ENCODE measurements at regions not wholly inside any gene's neighbourhood (a gene's known extent, or its start where the extent isn't known, plus 50 kb on each side); places are given as distances from the start of the nearest gene placed in this dataset.

GRCh38 chr1:168913711-168914463 is 184.9 kb upstream of the DPT start:
- H3K4me1 Mint-ChIP-seq: no peaks in the 10 kb centered on the region
- H3K36me3 Mint-ChIP-seq (ENCODE audit: insufficient read depth): no peaks in the 10 kb centered on the region
- no peaks in the 10 kb centered on the region for H3K9me3 Mint-ChIP-seq
- ATAC-seq (replicated peaks; ENCODE audit: extremely low read depth, poor library complexity, severe bottlenecking): no peak
- no peak overlapping the region for H3K27ac Mint-ChIP-seq (ENCODE audit: low read depth)
- H3K4me3 Mint-ChIP-seq: no peak overlapping the region
- no peak for DNase-seq (ENCODE audit: low spot score in 2 of 2)
- peaks cover 7% of the 10 kb centered on the region for H3K27me3 Mint-ChIP-seq

- Mint-ChIP-seq H3K9me3 (no peaks in the 10 kb centered on the region), H3K36me3 (ENCODE audit: insufficient read depth) (no peaks in the 10 kb centered on the region)
Observed at GRCh38 chr1:168917309-168917708, 188.3 kb upstream of the DPT start.

GRCh38 chr1:168917796-168918195 is 188.7 kb upstream of the ATP1B1 start:
- H3K4me3 Mint-ChIP-seq: no peak overlapping the region
- H3K27ac Mint-ChIP-seq (ENCODE audit: low read depth): no peak overlapping the region
- no peaks in the 10 kb centered on the region for H3K27me3 Mint-ChIP-seq
- no peaks in the 10 kb centered on the region for H3K9me3 Mint-ChIP-seq
- no peaks in the 10 kb centered on the region for H3K36me3 Mint-ChIP-seq (ENCODE audit: insufficient read depth)
- H3K4me1 Mint-ChIP-seq: peaks cover 11% of the 10 kb centered on the region
- DNase-seq (ENCODE audit: low spot score in 2 of 2) (no peak), ATAC-seq (replicated peaks; ENCODE audit: extremely low read depth, poor library complexity, severe bottlenecking) (no peak)

More at GRCh38 chr1:168917309-168917708, 188.3 kb upstream of the DPT start:
- ATAC-seq (replicated peaks; ENCODE audit: extremely low read depth, poor library complexity, severe bottlenecking) (no peak), DNase-seq (ENCODE audit: low spot score in 2 of 2) (no peak)
- Mint-ChIP-seq H3K27ac (ENCODE audit: low read depth) (no peak overlapping the region), H3K4me3 (no peak overlapping the region), H3K27me3 (no peaks in the 10 kb centered on the region), H3K4me1 (peaks cover 9% of the 10 kb centered on the region)

- ATAC-seq (replicated peaks; ENCODE audit: extremely low read depth, poor library complexity, severe bottlenecking) (no peak), DNase-seq (ENCODE audit: low spot score in 2 of 2) (no peak)
- Mint-ChIP-seq H3K9me3 (no peaks in the 10 kb centered on the region), H3K4me3 (no peak overlapping the region), H3K4me1 (peaks cover 11% of the 10 kb centered on the region), H3K36me3 (ENCODE audit: insufficient read depth) (no peaks in the 10 kb centered on the region), H3K27me3 (no peaks in the 10 kb centered on the region), H3K27ac (ENCODE audit: low read depth) (no peak overlapping the region)
Observed at GRCh38 chr1:168918860-168919741, 187.4 kb upstream of the ATP1B1 start.

GRCh38 chr1:168920456-168921094 is 185.9 kb upstream of the ATP1B1 start:
- Mint-ChIP-seq H3K4me1 (peaks cover 11% of the 10 kb centered on the region), H3K4me3 (no peak overlapping the region), H3K27me3 (no peaks in the 10 kb centered on the region), H3K27ac (ENCODE audit: low read depth) (no peak overlapping the region), H3K36me3 (ENCODE audit: insufficient read depth) (no peaks in the 10 kb centered on the region), H3K9me3 (no peaks in the 10 kb centered on the region)
- DNase-seq (ENCODE audit: low spot score in 2 of 2) (no peak), ATAC-seq (replicated peaks; ENCODE audit: extremely low read depth, poor library complexity, severe bottlenecking) (no peak)

GRCh38 chr1:168921629-168922028 is 184.9 kb upstream of the ATP1B1 start:
- H3K4me1 Mint-ChIP-seq: peaks cover 11% of the 10 kb centered on the region
- H3K27me3 Mint-ChIP-seq: no peaks in the 10 kb centered on the region
- H3K9me3 Mint-ChIP-seq: no peaks in the 10 kb centered on the region
- no peak overlapping the region for H3K27ac Mint-ChIP-seq (ENCODE audit: low read depth)
- DNase-seq (ENCODE audit: low spot score in 2 of 2) (no peak), ATAC-seq (replicated peaks; ENCODE audit: extremely low read depth, poor library complexity, severe bottlenecking) (no peak)
- no peaks in the 10 kb centered on the region for H3K36me3 Mint-ChIP-seq (ENCODE audit: insufficient read depth)
- no peak overlapping the region for H3K4me3 Mint-ChIP-seq

GRCh38 chr1:168923521-168924136 is 182.9 kb upstream of the ATP1B1 start:
- Mint-ChIP-seq H3K4me3 (no peak overlapping the region), H3K4me1 (peaks cover 11% of the 10 kb centered on the region), H3K27me3 (peaks cover 15% of the 10 kb centered on the region), H3K9me3 (no peaks in the 10 kb centered on the region), H3K27ac (ENCODE audit: low read depth) (no peak overlapping the region), H3K36me3 (ENCODE audit: insufficient read depth) (no peaks in the 10 kb centered on the region)
- DNase-seq (ENCODE audit: low spot score in 2 of 2): no peak
- no peak for ATAC-seq (replicated peaks; ENCODE audit: extremely low read depth, poor library complexity, severe bottlenecking)

- ATAC-seq (replicated peaks; ENCODE audit: extremely low read depth, poor library complexity, severe bottlenecking) (no peak), DNase-seq (ENCODE audit: low spot score in 2 of 2) (no peak)
- no peaks in the 10 kb centered on the region for H3K36me3 Mint-ChIP-seq (ENCODE audit: insufficient read depth)
- H3K4me3 Mint-ChIP-seq: no peak overlapping the region
- peaks cover 29% of the 10 kb centered on the region for H3K27me3 Mint-ChIP-seq
- peaks cover 11% of the 10 kb centered on the region for H3K4me1 Mint-ChIP-seq
- no peaks in the 10 kb centered on the region for H3K9me3 Mint-ChIP-seq
- H3K27ac Mint-ChIP-seq (ENCODE audit: low read depth): no peak overlapping the region
Observed at GRCh38 chr1:168924976-168925375, 181.5 kb upstream of the ATP1B1 start.

GRCh38 chr1:168926236-168926635 is 180.3 kb upstream of the ATP1B1 start:
- Mint-ChIP-seq H3K4me1 (peaks cover 11% of the 10 kb centered on the region), H3K9me3 (no peaks in the 10 kb centered on the region), H3K4me3 (no peak overlapping the region), H3K36me3 (ENCODE audit: insufficient read depth) (no peaks in the 10 kb centered on the region), H3K27ac (ENCODE audit: low read depth) (no peak overlapping the region), H3K27me3 (peaks cover 30% of the 10 kb centered on the region)
- ATAC-seq (replicated peaks; ENCODE audit: extremely low read depth, poor library complexity, severe bottlenecking) (no peak), DNase-seq (ENCODE audit: low spot score in 2 of 2) (no peak)

- H3K4me3 Mint-ChIP-seq: no peak overlapping the region
- no peaks in the 10 kb centered on the region for H3K36me3 Mint-ChIP-seq (ENCODE audit: insufficient read depth)
- H3K9me3 Mint-ChIP-seq: no peaks in the 10 kb centered on the region
- H3K4me1 Mint-ChIP-seq: no peaks in the 10 kb centered on the region
- no peak overlapping the region for H3K27ac Mint-ChIP-seq (ENCODE audit: low read depth)
- peaks cover 39% of the 10 kb centered on the region for H3K27me3 Mint-ChIP-seq
- ATAC-seq (replicated peaks; ENCODE audit: extremely low read depth, poor library complexity, severe bottlenecking): no peak
- no peak for DNase-seq (ENCODE audit: low spot score in 2 of 2)
Observed at GRCh38 chr1:168932539-168932938, 174.0 kb upstream of the ATP1B1 start.

GRCh38 chr1:168933141-168933805 is 173.2 kb upstream of the ATP1B1 start:
- Mint-ChIP-seq H3K4me1 (no peaks in the 10 kb centered on the region), H3K27me3 (peaks cover 32% of the 10 kb centered on the region), H3K4me3 (no peak overlapping the region), H3K27ac (ENCODE audit: low read depth) (no peak overlapping the region), H3K36me3 (ENCODE audit: insufficient read depth) (no peaks in the 10 kb centered on the region), H3K9me3 (no peaks in the 10 kb centered on the region)
- no peak for DNase-seq (ENCODE audit: low spot score in 2 of 2)
- no peak for ATAC-seq (replicated peaks; ENCODE audit: extremely low read depth, poor library complexity, severe bottlenecking)

Data from central memory CD8-positive, alpha-beta T cell (primary cell).